NCI-H2196 treated with DMSO at 0.1 percent for 48 hours (cell line): ENCODE measurements at regions not wholly inside any gene's neighbourhood (a gene's known extent, or its start where the extent isn't known, plus 50 kb on each side); places are given as distances from the start of the nearest gene placed in this dataset.
"Not testable (repeated sequence)": the region's sequence is repeated elsewhere in the genome, so short reads cannot be mapped to it uniquely, and the experiment has no call there.

Experiments used
- DNase-seq: peaks from one replicate; lab custom pipeline; 2025; ENCODE audit not compliant: unreplicated experiment; lab: John Stamatoyannopoulos, UW

DNA sequence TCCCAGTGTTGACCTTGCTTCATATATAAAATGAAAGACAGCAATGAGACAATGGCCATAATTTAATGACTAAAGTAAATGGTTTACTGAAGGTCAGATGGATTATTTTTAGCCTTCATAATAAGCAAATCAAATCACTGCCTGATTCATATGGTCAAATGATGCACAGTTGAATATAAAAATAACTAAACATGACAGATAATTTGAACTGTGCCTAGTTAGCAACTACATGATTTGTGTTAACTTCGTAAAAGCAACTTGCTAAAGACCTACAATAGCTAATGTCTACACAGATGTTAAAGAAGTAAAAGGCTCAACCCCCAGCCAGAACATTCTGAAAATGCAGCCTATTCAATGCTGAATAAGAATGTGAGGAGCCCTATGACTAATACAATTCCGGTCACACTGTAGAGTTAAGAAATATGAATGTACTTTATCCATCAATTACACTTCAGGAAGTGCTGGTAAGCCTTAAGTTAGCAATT, 590.8 kb upstream of the CDH2 start:
- no peak for DNase-seq

- no peak for DNase-seq
These were observed 590.3 kb upstream of the CDH2 start for GRCh38 chr18:28767201-28767600.

GRCh38 chr18:28766721-28767120, 589.8 kb upstream of the CDH2 start:
- no peak for DNase-seq

DNA sequence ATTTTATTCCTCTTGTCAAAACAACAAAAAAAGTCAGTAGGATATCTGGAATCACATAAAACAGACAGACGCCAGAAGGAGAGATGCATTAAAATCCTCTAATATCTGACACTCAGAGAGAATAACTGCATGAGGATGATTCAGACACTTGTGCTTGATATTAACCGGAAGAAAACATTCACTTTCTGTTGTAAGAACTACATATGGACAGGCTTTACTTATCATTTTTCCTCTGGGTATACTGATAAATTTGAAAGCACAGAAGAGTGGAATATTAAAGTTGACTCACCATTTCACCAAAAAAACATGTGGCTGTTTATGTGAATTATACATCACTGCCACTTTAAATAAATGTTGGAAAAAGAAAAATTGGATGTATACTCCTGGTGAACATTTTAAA, 589.1 kb upstream of the CDH2 start:
- DNase-seq = no peak

GRCh38 chr18:28760299-28760698, 583.4 kb upstream of the CDH2 start:
- DNase-seq = no peak

DNA sequence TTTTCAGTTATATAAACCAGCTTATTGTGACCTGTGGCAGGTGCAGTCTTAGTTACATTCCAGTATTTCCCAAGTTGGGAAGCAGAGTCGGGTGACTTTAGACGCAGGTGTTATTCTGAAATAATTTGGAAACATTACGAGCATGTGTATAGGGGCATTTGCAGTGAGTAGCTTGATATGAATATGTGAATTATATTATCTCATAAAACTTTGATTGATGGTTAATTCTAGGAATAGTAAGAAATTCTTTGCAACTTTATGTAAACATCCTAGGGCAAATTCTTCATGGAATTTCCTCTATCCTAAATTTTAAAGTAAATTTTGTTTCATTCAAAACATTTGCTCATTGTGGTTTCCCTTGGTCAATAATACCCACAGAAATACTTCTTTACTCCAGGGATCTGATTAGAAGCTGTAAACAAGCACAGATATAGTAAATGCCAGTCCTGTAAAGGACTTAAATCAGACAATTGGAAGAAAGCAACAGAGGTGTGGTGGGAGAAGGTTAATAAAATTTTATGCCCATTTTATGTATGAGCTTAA, 580.6 kb upstream of the CDH2 start:
- no peak for DNase-seq

DNA sequence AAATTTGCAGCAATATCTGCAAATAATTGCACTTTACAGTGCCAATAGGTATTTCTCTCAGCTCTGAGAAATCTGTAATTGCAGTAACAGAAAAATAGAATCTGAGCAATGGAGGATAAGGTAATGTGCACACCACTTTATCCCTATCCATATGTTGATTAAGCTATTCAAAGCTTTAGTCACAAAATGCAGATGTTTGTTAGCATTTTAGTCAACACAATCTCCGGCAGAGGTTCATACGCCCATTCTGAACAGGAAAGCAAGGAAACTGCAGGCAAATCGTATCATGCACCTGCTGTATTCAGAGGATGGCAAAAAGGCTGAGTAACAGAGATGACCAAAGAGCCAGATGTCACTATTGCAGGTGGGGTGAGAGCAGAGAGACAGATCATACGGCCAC, 566.2 kb upstream of the CDH2 start:
- no peak for DNase-seq

- no peak for DNase-seq
These were observed 563.6 kb upstream of the CDH2 start for GRCh38 chr18:28740575-28740974.

DNA sequence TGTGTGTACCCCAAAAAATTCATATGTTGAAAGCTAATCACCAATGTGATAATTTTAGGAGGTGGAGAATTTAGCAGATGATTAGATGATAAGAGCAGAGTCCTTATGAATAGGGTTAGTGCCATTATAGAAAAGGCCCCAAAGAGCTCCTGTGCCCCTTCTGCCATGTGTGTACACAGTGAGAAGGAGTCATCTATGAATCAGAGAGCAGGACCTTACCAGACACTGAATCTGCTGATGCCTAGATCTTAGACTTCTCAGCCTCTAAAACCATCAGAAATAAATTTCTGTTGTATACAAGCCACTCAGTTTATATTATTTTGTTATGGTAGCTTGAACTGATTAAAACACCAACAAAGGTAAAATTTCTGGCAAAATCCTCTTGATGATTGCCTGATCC, 560.0 kb upstream of the CDH2 start:
- no peak for DNase-seq

DNA sequence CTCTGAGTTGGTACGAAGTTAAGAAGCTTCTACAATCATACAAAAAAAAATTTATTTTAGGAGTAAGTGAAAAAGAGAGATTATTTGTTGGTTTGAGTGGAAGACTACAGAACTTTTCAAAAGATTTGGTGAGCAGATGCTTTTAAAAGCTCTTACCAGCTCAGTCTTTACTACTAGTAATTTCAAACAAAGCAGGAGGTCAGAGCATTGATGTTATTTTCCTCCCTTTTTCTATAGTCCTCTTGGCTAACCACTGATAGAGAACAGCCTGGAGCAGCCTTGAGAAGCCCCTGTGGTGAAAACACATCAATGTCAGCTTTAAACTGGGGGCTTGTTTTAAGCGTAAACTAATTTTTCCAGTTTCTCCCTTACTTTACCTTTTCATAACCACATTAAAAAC, 559.3 kb upstream of the CDH2 start:
- DNase-seq = no peak

- no peak for DNase-seq
These were observed 558.8 kb upstream of the CDH2 start for GRCh38 chr18:28735731-28736130.

GRCh38 chr18:28729321-28729720, 552.4 kb upstream of the CDH2 start:
- DNase-seq = no peak

GRCh38 chr18:28728891-28729290, 552.0 kb upstream of the CDH2 start:
- no peak for DNase-seq

GRCh38 chr18:28727189-28727588, 550.3 kb upstream of the CDH2 start:
- not testable (repeated sequence) for DNase-seq

DNA sequence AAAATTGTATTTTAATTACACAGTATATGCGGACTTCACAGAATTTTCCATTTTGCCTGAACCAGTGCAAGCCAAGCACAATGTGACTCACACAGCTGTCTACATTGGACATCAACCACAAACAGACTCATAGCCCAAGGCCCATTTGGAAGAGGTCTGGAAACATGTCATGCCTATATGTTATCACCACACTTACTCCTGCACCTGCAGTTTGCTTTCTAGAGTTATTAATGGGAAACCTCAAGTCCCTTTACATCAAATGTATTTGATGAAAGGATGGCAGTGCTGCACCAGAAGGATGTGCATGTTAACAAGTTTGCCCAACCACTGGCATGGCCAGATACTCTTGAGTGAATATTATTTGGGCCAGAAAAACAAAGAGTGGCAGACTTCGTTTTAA, 548.9 kb upstream of the CDH2 start:
- no peak for DNase-seq

- DNase-seq = no peak
These were observed 546.6 kb upstream of the CDH2 start for GRCh38 chr18:28723506-28723905.

GRCh38 chr18:28718696-28719095, 541.8 kb upstream of the CDH2 start:
- no peak for DNase-seq

DNA sequence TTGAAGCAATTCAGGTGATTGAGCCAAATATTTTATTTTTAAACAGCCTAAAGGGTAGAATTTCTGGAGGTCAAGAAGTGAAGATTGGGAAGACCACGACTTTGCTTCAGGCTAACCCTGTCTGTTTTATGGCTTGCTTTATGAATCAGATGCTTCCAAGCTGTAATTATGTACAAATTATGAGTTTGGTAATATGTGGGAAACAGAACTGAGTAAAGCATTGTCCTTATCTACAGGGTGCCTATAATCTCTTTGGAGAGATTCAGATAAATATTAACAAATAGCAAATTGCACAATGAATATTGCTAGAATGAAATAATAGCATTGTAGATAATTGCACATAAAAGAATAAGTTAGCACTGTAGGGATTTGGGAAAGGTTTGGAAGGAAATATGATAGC, 539.4 kb upstream of the CDH2 start:
- DNase-seq = no peak

DNA sequence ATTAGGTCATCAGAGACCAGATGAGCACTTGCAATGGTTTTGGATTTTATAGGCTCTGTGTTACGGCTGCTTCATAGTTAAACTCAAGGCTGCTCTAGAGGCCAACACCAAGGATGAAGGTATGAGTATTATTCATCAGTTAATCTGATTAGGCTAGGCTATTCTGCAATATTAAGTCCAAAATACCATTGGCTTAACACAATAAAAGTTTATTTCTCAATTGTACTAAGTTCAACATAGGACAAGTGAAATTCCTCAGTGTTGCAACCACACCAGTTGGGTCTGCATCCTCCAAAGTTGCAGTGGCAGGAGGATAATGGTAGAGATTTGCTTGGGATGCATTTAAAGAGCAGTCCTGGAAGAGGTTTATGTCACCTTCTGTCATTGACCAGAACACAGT, 538.3 kb upstream of the CDH2 start:
- DNase-seq = no peak

DNA sequence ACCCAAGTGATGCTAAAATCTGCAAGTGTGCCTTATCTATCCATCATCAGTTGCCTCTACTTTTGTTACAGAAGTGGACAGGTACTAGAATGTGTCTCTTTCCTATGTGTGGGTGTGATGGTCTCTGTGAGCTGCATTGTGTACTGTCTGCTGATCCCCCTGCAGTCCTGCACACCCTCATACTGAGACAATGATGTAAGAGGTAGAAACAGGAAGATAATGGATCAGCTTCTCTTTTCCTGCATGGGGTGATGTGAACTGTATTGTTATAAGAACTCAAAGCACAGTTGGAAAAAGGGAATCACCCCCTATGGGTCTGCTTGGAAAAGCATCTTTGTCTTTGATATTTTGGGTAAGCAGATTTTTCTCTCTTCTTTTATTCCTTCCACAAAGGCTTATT, 537.6 kb upstream of the CDH2 start:
- DNase-seq = no peak

DNA sequence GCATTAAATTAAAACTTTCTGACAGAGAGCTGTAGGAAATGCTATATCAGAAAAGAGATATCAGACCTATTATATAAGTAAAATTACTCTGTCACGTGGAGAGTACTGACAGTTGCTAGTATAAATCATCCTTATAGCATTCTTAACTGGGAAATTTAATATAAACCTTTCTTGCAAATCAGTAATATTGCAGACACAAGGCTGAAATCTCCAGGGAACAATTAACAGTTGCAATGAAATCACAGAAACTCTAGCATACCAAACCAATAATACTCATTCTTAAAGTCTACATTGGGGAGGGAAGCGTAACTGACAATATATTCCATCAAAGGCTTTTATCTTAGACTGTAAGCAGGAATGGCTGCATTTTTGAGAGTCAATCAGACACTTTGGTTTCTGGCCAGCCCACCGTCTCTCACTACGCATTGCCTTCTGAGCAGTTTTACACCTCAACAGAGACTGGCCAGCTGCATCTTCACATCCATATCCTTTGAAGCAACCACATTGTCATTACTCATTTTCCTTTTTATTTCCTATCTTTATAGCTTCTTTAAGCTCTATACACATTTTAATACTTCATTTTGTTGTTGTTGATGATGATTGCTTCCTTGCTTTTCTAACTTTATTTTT, 536.0 kb upstream of the CDH2 start:
- DNase-seq = no peak

- DNase-seq = no peak
These were observed 535.2 kb upstream of the CDH2 start for GRCh38 chr18:28712172-28712571.

DNA sequence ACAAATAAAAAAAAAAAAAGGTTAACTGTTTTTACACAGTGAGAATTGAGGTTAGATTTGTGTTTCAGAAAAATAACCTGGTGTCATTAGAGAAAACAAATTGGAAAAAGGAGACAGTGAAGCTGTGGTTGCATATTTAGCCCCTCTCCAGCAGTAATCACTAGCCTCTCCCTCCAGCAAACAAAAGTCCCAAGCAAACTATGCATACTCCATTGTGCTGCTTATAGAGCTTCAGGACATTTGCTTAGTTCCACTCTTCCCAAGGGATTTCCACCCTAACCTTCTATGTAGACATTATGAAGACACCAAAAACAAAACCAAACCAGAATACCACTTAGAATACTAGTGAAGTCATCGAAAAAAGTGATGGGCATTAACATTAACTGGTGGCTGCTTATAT, 534.2 kb upstream of the CDH2 start:
- DNase-seq = no peak
